Right forelimb (tissue), 1 donor: ENCODE measurements at regions not wholly inside any gene's neighbourhood (a gene's known extent, or its start where the extent isn't known, plus 50 kb on each side); places are given as distances from the start of the nearest gene placed in this dataset.

ENCODE experiments used
- DNase-seq: peaks from one replicate; pipeline ENCODE4 v3.0.0-alpha.2; 2018

DNA sequence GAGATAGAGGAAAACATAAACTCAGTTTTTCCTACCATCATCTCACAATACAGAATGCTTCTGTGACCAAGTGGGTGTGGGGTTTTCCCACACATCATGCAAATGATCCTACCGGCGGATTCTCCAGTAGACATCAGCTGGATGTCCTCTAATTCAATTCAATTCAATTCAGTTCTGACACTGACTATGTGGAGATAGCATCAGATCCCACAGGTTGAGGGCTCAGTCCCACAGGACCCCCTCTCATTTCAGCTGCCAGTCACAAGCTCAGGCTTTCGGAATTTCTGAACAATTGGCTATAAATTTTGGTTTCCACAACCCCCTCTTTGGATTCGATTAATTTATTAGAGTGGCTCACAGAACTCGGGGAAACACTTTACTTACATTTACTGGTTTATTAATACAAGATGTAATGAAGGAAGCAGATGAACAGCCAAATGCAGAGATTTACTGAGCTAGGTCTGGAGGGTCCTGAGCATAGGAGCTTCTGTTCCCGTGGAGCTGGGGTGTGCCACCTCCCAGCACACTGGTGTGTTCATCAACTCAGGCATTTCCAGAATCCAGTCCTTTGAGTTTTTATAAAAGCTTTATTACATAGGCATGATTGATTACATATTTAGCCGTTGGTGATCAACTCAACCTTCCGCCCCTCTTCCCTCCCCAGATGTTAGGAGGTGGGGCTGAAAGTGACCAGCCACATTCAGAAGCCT lies 350.1 kb downstream of the MYCN start:
- DNase-seq, result no peak

DNA sequence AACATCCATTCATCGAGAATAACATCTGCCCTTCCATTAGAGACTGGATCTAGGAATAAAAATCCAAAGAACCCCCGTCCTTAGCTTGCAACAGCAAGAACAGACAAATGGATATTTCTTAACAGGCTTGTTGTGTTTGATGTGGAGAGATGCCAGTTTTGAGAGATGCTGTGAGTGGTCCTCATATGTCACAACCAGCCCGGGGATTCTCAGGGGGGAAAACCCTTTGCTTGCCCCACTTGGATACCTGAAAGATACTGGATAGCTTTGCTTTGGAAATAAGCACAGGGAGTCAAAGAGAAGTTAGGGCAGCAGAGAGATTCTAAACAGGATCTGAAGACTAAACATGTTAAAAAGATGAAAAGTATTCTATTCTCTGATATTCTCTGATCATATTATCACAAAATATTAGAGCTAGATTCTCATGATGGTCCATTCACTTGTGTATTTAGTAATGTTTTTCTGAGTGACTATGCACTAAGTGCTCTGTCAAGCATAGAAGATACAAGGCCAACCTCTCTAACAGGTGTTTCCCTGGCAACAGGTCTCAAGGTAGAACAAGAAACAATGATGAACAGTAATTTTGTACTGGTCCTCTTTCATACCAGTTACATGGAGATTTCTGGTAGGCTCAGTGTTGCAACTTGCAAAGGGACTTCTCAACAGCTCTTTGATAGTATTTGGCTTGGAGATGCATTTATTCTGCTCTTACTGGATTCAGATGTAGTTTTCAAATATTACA lies 348.2 kb downstream of the MYCN start:
- DNase-seq, result no peak

DNA sequence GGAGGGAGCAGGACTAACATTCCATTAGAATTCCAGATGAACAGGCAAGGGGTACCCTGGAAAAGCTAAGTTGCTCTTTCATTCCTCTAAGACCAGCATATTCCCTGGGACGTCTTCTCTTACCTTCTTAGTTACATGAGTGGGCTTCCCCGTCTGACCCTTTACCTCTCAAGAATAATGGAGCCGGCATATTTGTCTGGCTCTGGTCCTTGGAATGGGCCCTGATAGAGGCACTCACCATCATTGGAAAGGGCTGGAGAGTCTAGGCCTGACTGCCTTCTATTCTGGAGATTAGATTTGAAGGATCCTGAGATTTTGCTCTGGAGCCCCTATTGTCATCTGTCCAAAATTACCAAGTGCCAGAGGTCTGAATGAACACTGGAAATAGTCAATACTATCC lies 347.5 kb downstream of the MYCN start:
- no peak for DNase-seq

DNA sequence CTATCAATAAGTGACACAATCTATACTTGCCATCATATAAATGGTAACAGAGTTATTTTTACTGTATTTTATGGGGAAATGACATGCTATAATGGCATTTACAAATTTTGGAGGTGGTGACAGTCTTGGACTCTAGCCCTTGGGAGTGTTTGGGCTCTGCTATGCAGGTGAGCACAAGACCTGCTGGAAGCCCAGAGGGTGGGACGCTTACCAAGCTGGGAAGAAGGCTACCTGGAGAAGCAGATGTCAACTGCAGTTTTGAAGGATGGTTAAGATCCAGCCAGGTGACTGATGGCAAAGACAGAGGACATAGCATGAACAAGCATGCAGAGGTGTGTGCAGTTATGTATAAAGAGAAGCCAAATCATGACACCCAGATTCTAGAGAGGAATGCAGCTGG lies 346.9 kb downstream of the MYCN start:
- DNase-seq, result no peak

DNA sequence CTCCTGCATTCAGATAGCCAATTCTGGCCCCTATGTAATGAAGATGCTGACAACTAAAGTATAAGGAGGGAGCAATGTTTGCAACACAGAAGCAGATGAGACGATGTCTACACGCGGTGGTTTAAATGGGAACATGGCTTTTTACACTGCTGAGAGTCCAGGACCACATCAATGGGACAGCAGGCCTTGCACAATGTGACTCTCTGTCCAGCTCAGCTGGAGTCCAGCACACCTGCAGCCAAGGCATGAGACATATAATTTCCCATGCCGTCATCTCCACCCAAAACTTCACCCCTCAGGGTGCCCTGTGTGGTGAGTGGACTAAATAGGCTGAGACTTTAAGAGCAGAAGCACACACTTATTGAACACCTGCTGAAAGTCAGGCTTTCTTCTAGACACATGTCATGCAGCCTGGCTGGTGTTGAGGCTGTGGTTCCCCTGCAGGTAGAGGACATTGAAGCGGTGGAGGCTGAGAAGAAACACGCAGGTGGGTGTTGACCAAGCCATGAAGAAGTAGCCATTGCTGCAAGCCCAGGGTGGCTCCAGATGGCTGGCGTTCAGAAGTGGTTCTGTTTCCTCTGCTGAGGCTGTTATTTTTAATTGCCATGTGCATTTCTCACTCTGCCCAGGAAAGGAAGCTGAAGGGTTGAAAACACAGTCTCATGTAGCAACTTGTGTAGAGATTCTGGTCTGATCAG lies 345.6 kb downstream of the MYCN start:
- DNase-seq, result no peak

DNA sequence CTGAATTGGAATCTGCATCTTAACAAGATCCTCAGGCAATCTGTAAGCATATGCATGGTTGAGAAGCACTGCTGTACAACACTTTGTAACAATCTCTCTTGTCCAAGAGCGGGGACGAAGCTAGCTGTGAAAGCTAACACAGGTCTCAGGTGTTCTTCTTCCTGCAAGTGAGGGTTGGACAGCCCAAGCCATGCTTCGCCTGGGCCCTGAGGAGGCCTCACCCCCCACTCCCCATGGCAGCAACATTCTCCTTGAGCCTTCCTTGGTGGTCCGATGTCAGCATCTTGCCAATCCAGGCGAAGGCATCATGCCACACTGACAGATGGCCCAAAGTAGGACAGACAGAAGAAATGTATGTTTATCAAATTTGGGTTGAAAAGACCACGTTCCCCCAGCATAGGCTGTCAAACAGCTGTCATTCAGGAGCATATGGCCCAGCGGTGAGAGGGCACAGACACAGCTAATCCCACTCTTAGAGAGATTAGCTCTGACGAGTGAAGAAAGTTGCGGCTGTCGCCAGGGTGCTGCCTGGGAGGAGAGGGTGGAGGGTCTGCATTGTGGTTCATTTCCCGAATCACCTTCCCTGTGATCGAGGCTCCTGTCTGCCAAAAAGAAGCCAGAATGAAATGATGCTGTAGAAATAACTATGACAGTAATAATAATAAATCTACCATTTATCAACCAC lies 344.7 kb downstream of the MYCN start:
- DNase-seq, result no peak

DNA sequence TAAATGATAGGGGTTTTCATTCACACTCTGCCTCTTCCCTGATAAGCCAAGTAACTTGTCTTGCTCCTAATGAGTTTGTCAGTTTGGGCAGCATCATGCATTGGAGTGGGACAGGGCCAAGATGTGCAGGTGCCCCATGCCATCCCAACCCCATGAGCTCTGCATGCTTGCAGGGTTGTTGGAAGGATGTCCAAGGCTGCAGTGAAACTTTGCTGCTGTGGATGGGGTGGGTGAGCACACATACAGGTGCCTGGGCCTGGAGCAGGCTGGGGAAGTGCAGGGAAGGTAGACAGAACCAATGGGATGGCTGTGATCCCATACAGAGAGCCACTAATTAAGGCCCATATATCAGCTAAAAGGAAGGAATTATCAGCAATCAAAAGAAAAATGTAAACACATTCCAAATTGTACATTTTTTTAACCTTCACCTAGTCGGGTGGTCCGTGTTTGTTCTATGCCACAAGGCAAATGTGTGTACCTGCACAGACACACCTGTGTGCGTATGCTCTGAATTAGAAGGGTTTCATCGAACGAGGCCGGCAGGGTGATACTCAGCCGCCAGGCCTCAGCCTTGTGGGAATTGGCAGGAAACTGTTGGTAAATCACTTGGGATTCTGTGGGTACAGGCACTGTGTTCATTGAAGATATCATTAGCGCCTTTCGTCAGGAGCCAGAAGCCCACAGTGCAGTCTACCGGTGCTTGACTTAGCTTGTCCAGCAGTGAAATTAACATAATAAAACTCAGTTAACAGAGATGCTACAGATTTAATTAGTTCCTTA lies 342.9 kb downstream of the MYCN start:
- DNase-seq, result no peak

DNA sequence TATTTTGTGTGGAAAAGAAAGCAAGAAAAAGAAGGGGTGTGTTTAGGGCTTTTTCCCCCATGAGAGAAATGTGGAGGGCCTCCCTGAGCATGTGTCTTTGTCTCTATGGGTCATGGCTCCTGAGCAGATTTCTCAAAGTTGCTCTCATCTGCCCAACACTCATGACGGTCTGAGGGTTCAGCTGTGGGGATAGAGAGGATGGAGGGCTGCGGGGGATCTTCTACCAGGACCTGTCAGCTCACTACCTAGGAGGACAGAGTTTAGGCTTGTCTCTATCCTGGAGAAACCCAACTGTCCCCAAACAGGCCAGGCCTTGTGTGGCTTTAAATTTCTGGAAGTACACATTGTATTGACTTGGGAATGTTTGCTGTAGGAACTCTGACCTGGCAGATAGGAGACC lies 342.2 kb downstream of the MYCN start:
- no peak for DNase-seq

DNA sequence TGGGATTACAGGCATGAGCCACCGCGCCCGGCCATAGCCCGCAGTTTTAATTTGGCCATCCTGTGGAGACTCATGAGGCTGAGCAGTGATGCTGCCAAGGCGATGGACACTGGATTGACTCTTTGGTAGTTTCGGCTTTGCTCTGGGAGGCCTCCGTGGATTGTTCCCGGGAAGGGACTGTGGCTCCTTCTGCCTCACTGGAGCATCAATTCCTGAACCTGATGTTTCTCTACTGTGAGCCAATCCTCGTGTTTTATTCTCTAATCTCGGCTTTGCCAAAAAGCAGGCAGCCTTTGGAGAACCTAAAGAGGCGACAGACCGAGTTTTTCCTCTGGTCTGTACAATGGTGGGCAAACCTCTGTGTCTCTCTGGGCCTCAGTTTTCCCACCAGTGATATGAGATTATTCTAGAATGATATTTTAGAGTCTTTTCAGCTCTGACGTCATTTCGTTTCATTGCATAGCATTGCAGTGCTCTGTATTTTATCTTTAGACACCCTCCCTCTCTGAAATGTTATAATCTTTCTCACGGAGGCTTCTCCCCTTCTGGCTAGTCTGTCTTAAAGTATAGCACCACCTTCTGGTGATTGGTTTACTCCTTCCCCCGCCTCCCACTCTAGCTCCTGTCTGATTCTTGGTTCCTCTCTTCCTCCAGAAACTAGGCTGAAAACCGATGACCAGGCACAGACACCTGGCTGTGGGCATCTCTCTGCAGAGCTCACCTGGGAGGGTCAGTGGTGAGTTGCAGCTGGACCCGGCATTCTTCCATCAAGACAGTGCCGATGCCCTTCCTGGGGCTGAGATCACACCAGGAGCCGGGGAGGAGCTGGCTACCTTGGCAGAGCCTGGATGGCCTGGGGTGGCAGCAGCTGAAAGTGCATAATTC lies 341.3 kb downstream of the MYCN start:
- no peak for DNase-seq

DNA sequence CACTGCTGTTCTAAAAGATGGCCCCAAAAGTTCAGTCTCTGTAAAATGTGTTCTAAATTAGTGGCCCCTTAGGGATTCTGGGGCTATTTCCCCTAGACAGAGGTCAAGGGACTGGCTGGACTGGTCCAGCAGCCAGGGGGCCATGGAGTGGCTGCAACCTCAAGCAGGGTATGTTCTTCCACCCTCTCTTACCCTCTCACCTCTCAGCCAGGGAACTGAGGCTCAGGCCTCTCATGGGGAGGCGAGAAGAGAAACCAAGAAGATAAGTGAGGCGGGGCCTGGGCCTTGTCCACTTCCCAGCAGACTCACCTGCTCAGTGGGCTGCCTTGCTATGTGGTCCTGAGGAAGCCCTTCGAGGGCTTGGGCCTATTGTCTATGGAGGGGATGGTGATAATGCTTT lies 339.7 kb downstream of the MYCN start:
- DNase-seq, result no peak

DNA sequence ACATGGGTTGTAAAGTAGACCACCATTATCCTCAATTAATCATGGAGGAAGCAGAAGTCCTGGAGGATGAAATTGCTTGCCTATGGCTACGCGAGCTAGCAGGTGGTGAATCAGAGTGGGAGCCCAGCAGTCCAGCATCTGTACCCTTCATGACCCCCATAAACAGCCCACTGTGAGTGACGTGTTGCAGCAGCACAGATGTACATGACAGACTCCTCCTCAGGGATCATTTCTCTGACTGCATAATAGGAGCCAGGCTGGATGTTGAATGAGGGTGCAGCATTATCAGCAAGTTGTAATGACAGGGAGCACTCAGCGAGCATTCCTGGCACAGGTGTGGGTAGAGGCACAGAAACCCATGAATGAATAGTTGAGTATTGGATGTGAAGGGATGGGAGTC lies 339.3 kb downstream of the MYCN start:
- DNase-seq, result no peak

DNA sequence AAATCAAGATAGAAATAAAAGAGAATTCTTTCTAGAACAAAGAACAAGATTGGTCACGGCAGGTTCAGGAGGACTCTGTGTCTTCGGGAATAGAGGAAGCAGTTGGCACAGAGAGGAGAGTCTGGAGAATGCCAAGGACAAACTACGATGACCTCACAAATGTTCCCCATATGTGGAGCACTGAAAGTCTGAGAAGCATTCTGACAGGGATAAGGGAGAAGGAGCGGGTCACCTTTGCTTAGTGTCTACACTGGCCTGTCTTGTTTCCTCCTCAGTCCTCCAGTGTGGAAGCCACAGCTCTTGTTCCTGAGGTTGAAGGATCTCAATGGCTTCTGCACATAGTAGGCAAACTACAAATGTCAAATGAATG lies 338.8 kb downstream of the MYCN start:
- no peak for DNase-seq

DNA sequence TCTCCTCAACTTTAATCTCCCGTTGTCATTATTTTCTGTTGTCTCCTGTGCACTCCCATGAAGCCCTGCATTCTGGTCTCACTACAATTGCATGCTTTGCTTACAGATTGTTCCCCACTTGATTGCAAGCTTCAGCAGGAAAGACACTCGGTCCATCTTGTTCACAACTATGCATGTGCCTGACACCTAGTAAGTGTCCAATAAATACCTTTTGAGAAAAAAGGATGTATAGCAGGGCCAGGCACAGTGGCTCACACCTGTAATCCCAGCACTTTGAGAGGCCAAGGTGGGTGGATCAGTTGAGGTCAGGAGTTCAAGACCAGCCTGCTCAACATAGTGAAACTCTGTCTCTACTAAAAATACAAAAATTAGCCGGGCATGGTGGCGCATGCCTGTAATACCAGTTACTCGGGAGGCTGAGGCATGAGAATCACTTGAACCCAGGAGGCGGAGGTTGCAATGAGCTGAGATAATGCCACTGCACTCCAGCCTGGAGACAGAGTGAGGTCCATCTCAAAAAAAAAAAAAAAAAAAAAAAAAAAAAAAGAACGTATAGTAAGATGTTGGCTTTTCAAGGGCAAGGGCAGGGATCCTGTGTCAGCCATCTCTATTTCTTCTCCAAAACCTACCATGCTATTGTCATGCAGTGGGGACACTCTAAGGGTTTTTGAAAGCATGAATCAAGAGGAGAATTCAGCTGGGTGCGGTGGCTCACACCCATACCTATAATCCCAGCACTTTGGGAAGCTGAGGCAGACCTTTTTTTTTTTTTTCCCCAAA lies 338.3 kb downstream of the MYCN start:
- no peak for DNase-seq

DNA sequence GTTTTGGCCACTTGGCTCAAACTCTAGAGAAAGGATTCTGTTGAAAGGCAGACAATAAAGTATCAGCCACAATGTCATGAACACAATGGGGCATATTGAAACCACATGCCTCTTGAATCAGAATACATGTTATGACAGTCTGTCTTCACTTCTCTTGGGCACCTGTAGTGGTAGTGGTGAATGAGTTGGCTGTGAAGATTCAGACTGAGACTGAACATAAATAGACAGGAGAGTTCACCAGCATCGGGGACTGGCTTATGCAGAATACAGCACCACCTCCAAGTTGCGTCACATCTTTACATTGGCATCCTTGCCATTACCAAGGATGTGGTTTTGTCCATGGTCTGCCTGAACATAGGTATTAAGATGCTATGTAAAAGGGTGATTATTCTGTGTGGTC lies 336.8 kb downstream of the MYCN start:
- DNase-seq, result no peak

DNA sequence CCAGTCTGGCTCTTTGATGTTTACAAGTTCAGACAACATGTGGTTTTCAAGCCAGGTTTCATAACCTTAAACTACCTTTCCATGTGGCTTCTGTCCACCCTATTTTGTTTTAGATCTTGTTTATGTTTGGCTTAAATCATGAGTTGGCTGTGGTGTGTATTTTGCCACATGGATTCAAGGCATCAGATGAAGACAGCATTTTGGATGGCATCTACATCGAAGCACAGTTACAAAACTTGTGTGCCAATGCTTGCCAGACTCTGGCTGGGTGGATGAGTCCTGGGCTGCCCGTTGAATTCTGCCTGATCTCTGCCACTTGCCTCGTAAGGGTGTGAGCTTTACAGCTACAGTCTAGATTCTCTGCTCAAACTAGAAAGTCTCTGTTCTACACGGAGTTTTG lies 335.3 kb downstream of the MYCN start:
- DNase-seq, result no peak

DNA sequence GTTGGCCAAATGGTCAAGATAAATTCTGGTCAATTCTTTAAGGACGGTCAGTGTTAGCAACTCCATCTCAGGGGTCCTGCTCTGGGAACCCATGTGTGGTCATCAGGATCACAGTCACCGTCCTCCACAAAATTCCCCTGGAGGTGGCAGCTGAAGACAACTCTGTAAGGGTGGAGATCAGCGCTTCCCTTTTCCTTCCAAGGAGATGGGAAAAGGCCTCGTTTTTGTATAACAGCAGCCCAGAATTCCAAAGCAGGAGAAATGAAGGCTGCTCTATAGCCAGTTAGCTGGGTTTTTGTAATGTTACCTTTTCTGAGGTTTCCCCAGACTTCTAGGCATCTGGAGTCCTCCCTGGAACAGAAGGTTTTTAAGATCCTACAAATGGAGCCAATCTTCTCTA lies 334.8 kb downstream of the MYCN start:
- no peak for DNase-seq

DNA sequence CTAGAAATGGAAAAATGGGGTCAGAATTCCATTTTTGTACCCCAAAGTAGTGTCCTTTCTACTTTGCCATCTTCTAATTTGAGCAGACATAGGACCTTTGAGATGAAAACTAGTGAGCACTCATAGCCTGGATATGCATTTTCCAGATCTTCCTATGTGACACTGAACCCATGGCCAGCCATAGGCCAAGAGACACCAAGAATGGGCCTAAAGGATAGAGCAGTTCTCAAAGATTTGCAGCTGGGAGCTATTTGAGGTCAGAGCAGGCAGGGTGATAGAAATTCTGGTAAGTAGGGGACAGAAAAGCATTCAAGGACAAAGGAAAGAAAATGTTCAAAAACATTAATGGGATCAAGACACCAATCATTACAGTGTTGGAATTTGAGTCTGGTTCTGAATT lies 332.8 kb downstream of the MYCN start:
- no peak for DNase-seq

DNA sequence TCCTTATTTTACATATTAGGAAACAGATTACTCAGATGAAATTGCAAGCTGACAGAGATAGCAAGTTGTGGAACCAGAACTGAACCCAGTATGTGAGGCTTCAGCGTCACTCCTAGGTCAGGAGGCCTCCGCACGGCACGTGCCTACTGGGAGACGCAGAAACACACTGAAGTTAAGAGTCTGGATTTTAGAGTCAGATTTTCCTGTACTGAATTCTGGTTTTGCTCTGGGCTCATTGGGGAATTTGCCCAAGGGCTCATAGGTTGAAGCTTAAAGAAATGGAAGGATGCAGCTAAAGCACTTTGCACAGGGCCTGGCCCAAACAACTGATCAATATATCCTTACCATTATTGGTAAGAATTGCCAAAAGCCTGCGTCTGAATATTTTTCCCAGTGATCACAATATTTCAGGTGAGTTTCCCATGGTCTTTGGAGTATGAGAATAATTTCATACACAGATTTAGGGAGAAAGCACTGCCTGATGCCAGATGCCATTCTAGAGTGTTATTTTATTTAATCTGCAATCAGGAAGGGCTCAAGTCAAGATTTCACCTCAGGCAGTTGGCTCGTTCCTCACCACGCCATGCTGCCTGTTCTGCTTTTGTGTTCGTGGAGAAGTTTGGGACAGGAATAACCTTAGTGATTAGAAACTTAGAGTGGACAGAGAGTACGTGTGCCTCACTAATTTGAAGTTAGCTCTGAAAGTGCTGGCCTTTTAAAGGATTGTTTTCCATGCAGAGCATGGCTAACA lies 331.9 kb downstream of the MYCN start:
- no peak for DNase-seq

DNA sequence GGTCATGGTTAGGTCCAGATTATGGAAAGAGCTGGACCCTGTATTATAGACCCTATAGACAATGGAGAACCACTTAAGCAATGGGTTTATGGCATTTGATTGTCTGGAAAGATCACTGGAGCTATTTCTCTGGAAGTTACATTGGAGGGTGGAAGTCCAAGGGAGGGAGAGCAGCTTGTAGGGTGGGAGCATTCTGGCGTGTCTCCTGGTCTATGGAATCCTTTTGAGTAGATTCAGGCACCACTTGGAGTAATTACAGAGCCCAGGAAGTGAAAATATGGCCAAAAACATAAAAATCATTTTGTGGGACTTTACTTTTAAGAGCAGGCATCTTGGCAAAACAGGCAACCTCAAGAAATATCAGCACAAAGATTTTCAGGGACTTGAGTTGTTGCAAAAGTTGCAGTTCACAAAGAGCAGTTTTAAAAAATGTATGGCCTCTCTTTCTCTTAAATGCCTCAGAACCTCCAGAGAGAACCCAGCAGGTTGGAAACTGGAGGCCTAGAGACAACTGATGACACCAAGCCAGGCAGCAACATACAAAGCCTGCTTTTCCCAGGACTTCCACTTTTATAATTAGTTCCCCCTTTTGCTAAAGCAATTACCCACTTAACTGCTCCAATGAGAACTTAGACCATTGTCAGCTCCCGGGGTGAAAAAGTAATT lies 331.0 kb downstream of the MYCN start:
- no peak for DNase-seq

DNA sequence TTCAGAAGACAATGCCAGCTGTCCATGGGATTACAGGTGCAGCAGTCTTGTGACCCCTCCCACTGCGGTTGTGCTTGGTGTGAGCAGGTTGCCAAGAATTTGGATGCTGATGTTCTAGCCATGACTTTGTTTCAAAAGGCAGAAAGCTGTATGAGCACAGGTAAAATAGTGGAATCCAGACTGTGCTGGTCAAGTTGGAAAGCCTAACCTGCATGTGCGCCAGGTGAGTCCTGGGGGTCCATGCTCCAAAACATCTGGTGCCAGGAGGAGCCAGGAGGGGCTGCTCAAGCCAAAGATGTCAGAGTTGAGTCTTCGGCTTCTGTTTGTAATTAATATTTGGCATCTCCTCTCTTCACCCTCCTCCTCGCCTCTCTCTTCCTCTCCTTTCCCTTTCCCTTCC lies 330.1 kb downstream of the MYCN start:
- DNase-seq, result no peak
